H1 (cell line): ENCODE measurements at regions not wholly inside any gene's neighbourhood (a gene's known extent, or its start where the extent isn't known, plus 50 kb on each side); places are given as distances from the start of the nearest gene placed in this dataset.
A peak's percentile ranks its signal among the peaks of the same experiment; 100 is the strongest.

Source experiments
- FOSL1 ChIP-seq: IDR thresholded peaks from 2 replicates; pipeline ENCODE4 v1.6.1; 2011; ENCODE audit warnings: mild to moderate bottlenecking, low read depth, low read length, moderate library complexity; ENCODE audit not compliant: insufficient read depth
- KDM5A ChIP-seq: fragments of 200-600 bp; IDR thresholded peaks from 2 replicates; pipeline ENCODE4 v1.7.1; 2012; ENCODE audit warnings: mild to moderate bottlenecking, low read length, inconsistent platforms, mixed read lengths
- PHF8 ChIP-seq: fragments of 200-600 bp; sonication (generic); conservative IDR thresholded peaks from 2 replicates; pipeline ENCODE4 v1.7.1; 2012; ENCODE audit warnings: low read depth, mild to moderate bottlenecking, inconsistent platforms, low read length, moderate library complexity
- RAD21 ChIP-seq, 2 experiments: IDR thresholded peaks in 1 of 2; conservative IDR thresholded peaks in 1 of 2; 2 replicates each; pipeline ENCODE4 v1.6.1; 2011; ENCODE audit warnings: low read depth in 2 of 2, low read length in 2 of 2, improper control_type of control experiment in 1 of 2, inconsistent platforms in 1 of 2, mild to moderate bottlenecking in 1 of 2, moderate library complexity in 1 of 2
- SIRT6 ChIP-seq: IDR thresholded peaks from one replicate; pipeline ENCODE4 v1.7.1; 2012; ENCODE audit warnings: low read length, inconsistent platforms
- TAF7 ChIP-seq: optimal IDR thresholded peaks from 2 replicates; pipeline ENCODE3; 2011; ENCODE audit warnings: low read depth, mild to moderate bottlenecking, inconsistent platforms, low read length, moderate library complexity, borderline replicate concordance
- TEAD4 ChIP-seq: IDR thresholded peaks from 2 replicates; pipeline ENCODE4 v1.6.1; 2012; ENCODE audit warnings: low read depth, low read length, inconsistent platforms, mixed read lengths
- YY1 ChIP-seq: IDR thresholded peaks from 2 replicates; pipeline ENCODE4 v1.6.1; 2011; ENCODE audit warnings: low read depth, mild to moderate bottlenecking, low read length
- TF ChIP-seq, protein P1 (sequence below): fragments of 300-600 bp; sonication (generic); IDR thresholded peaks from 2 replicates; pipeline ENCODE4 v1.7.1; 2012; ENCODE audit warnings: low read length, moderate library complexity, mild to moderate bottlenecking, inconsistent platforms; ENCODE audit not compliant: insufficient replicate concordance

DNA sequence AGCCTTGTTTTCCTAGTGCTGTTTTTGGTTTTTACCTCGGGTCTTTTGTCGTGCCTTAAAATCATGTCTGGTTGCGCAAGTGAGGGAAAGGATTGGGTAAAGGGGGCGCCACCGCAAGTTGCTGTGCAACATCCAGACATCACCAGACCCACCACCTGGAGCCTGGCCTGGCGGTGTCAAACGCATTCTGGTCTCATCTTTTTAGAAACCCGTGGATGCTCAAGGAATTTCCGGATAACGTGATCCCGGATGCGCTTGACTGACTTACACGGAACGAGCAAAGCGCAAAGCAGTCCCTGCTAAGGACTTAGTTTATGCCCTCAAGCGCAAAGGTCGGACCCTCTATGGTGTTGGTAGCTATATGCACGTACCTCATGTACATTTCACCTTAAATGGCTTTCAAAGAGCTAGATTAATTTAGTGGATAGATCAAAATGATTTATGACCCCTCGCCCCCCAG, 105.2 kb downstream of the OR2B2 start (continued):
- TF ChIP-seq, protein P1, sequence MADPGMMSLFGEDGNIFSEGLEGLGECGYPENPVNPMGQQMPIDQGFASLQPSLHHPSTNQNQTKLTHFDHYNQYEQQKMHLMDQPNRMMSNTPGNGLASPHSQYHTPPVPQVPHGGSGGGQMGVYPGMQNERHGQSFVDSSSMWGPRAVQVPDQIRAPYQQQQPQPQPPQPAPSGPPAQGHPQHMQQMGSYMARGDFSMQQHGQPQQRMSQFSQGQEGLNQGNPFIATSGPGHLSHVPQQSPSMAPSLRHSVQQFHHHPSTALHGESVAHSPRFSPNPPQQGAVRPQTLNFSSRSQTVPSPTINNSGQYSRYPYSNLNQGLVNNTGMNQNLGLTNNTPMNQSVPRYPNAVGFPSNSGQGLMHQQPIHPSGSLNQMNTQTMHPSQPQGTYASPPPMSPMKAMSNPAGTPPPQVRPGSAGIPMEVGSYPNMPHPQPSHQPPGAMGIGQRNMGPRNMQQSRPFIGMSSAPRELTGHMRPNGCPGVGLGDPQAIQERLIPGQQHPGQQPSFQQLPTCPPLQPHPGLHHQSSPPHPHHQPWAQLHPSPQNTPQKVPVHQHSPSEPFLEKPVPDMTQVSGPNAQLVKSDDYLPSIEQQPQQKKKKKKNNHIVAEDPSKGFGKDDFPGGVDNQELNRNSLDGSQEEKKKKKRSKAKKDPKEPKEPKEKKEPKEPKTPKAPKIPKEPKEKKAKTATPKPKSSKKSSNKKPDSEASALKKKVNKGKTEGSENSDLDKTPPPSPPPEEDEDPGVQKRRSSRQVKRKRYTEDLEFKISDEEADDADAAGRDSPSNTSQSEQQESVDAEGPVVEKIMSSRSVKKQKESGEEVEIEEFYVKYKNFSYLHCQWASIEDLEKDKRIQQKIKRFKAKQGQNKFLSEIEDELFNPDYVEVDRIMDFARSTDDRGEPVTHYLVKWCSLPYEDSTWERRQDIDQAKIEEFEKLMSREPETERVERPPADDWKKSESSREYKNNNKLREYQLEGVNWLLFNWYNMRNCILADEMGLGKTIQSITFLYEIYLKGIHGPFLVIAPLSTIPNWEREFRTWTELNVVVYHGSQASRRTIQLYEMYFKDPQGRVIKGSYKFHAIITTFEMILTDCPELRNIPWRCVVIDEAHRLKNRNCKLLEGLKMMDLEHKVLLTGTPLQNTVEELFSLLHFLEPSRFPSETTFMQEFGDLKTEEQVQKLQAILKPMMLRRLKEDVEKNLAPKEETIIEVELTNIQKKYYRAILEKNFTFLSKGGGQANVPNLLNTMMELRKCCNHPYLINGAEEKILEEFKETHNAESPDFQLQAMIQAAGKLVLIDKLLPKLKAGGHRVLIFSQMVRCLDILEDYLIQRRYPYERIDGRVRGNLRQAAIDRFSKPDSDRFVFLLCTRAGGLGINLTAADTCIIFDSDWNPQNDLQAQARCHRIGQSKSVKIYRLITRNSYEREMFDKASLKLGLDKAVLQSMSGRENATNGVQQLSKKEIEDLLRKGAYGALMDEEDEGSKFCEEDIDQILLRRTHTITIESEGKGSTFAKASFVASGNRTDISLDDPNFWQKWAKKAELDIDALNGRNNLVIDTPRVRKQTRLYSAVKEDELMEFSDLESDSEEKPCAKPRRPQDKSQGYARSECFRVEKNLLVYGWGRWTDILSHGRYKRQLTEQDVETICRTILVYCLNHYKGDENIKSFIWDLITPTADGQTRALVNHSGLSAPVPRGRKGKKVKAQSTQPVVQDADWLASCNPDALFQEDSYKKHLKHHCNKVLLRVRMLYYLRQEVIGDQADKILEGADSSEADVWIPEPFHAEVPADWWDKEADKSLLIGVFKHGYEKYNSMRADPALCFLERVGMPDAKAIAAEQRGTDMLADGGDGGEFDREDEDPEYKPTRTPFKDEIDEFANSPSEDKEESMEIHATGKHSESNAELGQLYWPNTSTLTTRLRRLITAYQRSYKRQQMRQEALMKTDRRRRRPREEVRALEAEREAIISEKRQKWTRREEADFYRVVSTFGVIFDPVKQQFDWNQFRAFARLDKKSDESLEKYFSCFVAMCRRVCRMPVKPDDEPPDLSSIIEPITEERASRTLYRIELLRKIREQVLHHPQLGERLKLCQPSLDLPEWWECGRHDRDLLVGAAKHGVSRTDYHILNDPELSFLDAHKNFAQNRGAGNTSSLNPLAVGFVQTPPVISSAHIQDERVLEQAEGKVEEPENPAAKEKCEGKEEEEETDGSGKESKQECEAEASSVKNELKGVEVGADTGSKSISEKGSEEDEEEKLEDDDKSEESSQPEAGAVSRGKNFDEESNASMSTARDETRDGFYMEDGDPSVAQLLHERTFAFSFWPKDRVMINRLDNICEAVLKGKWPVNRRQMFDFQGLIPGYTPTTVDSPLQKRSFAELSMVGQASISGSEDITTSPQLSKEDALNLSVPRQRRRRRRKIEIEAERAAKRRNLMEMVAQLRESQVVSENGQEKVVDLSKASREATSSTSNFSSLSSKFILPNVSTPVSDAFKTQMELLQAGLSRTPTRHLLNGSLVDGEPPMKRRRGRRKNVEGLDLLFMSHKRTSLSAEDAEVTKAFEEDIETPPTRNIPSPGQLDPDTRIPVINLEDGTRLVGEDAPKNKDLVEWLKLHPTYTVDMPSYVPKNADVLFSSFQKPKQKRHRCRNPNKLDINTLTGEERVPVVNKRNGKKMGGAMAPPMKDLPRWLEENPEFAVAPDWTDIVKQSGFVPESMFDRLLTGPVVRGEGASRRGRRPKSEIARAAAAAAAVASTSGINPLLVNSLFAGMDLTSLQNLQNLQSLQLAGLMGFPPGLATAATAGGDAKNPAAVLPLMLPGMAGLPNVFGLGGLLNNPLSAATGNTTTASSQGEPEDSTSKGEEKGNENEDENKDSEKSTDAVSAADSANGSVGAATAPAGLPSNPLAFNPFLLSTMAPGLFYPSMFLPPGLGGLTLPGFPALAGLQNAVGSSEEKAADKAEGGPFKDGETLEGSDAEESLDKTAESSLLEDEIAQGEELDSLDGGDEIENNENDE = peak; percentile 7
- TF ChIP-seq TAF7 (peak; percentile 64), FOSL1 (no peak), YY1 (no peak), RAD21 (IDR thresholded peaks at IDR 0.05 in 1 of 2, conservative IDR thresholded peaks at IDR 0.05 in 1 of 2; ENCODE audit: low read depth in 2 of 2, low read length in 2 of 2) (no peak), TEAD4 (0 out of 2 replicates have a peak, but pooled peaks have one; percentile 13), KDM5A (0 out of 2 replicates have a peak, but pooled peaks have one; percentile 17), SIRT6 (no peak), PHF8 (peak; percentile 35; the same call in 1 of the 2 replicates)
